ENCODE measurements at regions not wholly inside any gene's neighbourhood (a gene's known extent, or its start where the extent isn't known, plus 50 kb on each side); places are given as distances from the start of the nearest gene placed in this dataset.

- 97% methylated on average over 1 of the region's 1 CpG for WGBS
- DNase-seq (ENCODE audit: low read depth in 6 of 9, low spot score in 9 of 9): peak in 1 of 9 donors; percentile 35
- H3K4me1 ChIP-seq (ENCODE audit: control insufficient read depth in 2 of 2, insufficient read depth in 2 of 2, low read length in 2 of 2): peaks cover 16 to 25% of the 10 kb centered on the region in 2 donors
These were observed 1081.0 kb downstream of the VRK1 start for GRCh38 chr14:97878206-97878605.

DNA sequence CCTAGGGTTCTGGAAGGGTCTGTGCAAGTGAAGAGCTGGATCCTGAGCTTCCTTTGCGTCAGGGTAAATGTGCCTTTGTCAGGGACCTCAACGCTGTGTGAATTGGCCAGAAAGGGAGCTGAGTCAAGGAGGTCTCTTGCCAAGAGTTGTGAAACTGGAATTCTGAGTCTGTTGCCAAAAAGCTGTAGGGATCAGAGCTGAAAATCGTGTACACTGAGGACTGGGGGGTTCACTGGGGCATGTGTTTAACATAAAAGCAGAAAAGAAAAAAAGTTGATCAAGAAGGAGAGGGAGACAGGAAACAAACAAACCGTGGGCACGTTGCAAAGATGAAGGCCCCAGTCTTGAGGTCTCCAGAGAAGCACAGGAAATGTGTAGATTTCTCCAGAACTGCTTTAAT, 1081.5 kb downstream of the VRK1 start:
- 38% methylated on average over 5 of the region's 5 CpGs for WGBS
- H3K36me3 ChIP-seq (ENCODE audit: control insufficient read depth in 2 of 2, insufficient read depth in 2 of 2, low read length in 1 of 2): no peaks in the 10 kb centered on the region
- no peak overlapping the region for H3K4me3 ChIP-seq (ENCODE audit: low read length in 2 of 2)
- no peaks in the 10 kb centered on the region for H3K27me3 ChIP-seq (ENCODE audit: control insufficient read depth in 2 of 2, insufficient read depth in 1 of 2, low read length in 1 of 2)
- H3K27ac ChIP-seq (ENCODE audit: low read depth in 1 of 2, low read length in 1 of 2): peak overlapping the region; percentile 86 to 93
- DNase-seq (ENCODE audit: low read depth in 6 of 9, low spot score in 9 of 9): peak; percentile 36 to 90 (median 68)
- peaks cover 12 to 25% of the 10 kb centered on the region in 2 donors for H3K4me1 ChIP-seq (ENCODE audit: control insufficient read depth in 2 of 2, insufficient read depth in 2 of 2, low read length in 2 of 2)
- no peaks in the 10 kb centered on the region for H3K9me3 ChIP-seq (ENCODE audit: control insufficient read depth in 2 of 2, insufficient read depth in 1 of 2, low read length in 1 of 2)

More at GRCh38 chr14:97878206-97878605, 1081.0 kb downstream of the VRK1 start:
- Histone ChIP-seq H3K27ac (ENCODE audit: low read depth in 1 of 2, low read length in 1 of 2) (peak overlapping the region; percentile 86 to 93), H3K36me3 (ENCODE audit: control insufficient read depth in 2 of 2, insufficient read depth in 2 of 2, low read length in 1 of 2) (no peaks in the 10 kb centered on the region), H3K27me3 (ENCODE audit: control insufficient read depth in 2 of 2, insufficient read depth in 1 of 2, low read length in 1 of 2) (no peaks in the 10 kb centered on the region), H3K4me3 (ENCODE audit: low read length in 2 of 2) (no peak overlapping the region), H3K9me3 (ENCODE audit: control insufficient read depth in 2 of 2, insufficient read depth in 1 of 2, low read length in 1 of 2) (no peaks in the 10 kb centered on the region)

DNA sequence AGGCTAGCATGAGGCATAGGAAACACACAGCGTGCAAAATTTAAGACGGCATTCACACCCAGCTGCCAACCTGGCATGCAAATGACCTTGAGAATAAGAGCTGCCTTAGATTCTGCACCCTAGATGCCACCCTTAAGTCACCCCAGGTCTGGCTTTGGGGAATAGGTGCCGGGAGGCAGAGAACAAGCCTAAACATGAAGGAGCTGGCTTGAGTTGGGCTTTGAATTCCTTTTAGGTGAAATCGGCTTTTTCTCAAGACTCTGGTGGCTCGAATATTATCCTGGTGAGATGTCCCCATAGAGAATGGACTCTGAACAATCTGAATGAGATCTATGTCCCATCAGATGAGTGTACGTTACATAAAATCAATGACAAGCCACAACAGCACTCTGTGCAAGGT, 1090.5 kb downstream of the VRK1 start:
- Histone ChIP-seq H3K36me3 (ENCODE audit: control insufficient read depth in 2 of 2, insufficient read depth in 2 of 2, low read length in 1 of 2) (no peaks in the 10 kb centered on the region), H3K9me3 (ENCODE audit: control insufficient read depth in 2 of 2, insufficient read depth in 1 of 2, low read length in 1 of 2) (no peaks in the 10 kb centered on the region), H3K27me3 (ENCODE audit: control insufficient read depth in 2 of 2, insufficient read depth in 1 of 2, low read length in 1 of 2) (no peaks in the 10 kb centered on the region), H3K4me3 (ENCODE audit: low read length in 2 of 2) (no peak overlapping the region), H3K4me1 (ENCODE audit: control insufficient read depth in 2 of 2, insufficient read depth in 2 of 2, low read length in 2 of 2) (peaks cover 3 to 9% of the 10 kb centered on the region in 2 donors), H3K27ac (ENCODE audit: low read depth in 1 of 2, low read length in 1 of 2) (no peak overlapping the region)
- no peak for DNase-seq (ENCODE audit: low read depth in 6 of 9, low spot score in 9 of 9)
- WGBS: 93% methylated on average over 6 of the region's 6 CpGs

DNA sequence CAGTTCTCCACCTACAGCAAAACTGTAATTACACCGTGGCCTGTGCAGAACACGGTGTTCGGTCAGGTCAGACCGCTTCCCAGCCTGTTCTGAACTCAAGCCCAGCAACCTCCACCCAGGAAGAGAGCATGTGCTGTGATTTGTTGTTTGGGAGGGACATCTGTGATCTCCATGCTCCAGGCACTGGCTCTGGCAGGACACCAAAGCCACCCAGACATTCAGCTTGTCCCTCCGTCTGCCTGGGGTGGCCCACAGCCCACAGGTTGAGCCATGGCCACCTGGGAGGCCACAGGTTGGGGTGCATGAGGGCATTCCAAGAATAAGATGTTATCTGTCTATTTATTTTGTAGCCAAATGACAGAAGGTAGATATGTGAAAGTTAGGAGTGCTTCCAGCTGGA, 1091.1 kb downstream of the VRK1 start:
- Histone ChIP-seq H3K27me3 (ENCODE audit: control insufficient read depth in 2 of 2, insufficient read depth in 1 of 2, low read length in 1 of 2) (no peaks in the 10 kb centered on the region), H3K36me3 (ENCODE audit: control insufficient read depth in 2 of 2, insufficient read depth in 2 of 2, low read length in 1 of 2) (no peaks in the 10 kb centered on the region), H3K27ac (ENCODE audit: low read depth in 1 of 2, low read length in 1 of 2) (no peak overlapping the region), H3K4me1 (ENCODE audit: control insufficient read depth in 2 of 2, insufficient read depth in 2 of 2, low read length in 2 of 2) (peaks cover 3 to 8% of the 10 kb centered on the region in 2 donors), H3K9me3 (ENCODE audit: control insufficient read depth in 2 of 2, insufficient read depth in 1 of 2, low read length in 1 of 2) (no peaks in the 10 kb centered on the region), H3K4me3 (ENCODE audit: low read length in 2 of 2) (no peak overlapping the region)
- 97% methylated on average over 5 of the region's 5 CpGs for WGBS
- no peak for DNase-seq (ENCODE audit: low read depth in 6 of 9, low spot score in 9 of 9)

- H3K9me3 ChIP-seq (ENCODE audit: control insufficient read depth in 2 of 2, insufficient read depth in 1 of 2, low read length in 1 of 2): peaks cover 0 to 3% of the 10 kb centered on the region in 2 donors
- H3K36me3 ChIP-seq (ENCODE audit: control insufficient read depth in 2 of 2, insufficient read depth in 2 of 2, low read length in 1 of 2): no peaks in the 10 kb centered on the region
- peaks cover 3 to 10% of the 10 kb centered on the region in 2 donors for H3K4me1 ChIP-seq (ENCODE audit: control insufficient read depth in 2 of 2, insufficient read depth in 2 of 2, low read length in 2 of 2)
- H3K4me3 ChIP-seq (ENCODE audit: low read length in 2 of 2): no peak overlapping the region
- no peak overlapping the region for H3K27ac ChIP-seq (ENCODE audit: low read depth in 1 of 2, low read length in 1 of 2)
- H3K27me3 ChIP-seq (ENCODE audit: control insufficient read depth in 2 of 2, insufficient read depth in 1 of 2, low read length in 1 of 2): no peaks in the 10 kb centered on the region
- WGBS: 96% methylated on average over 2 of the region's 2 CpGs
- no peak for DNase-seq (ENCODE audit: low read depth in 6 of 9, low spot score in 9 of 9)
These were observed 1094.3 kb downstream of the VRK1 start for GRCh38 chr14:97891515-97891914.

- WGBS: 98% methylated on average over 4 of the region's 4 CpGs
- peaks cover 0 to 3% of the 10 kb centered on the region in 2 donors for H3K9me3 ChIP-seq (ENCODE audit: control insufficient read depth in 2 of 2, insufficient read depth in 1 of 2, low read length in 1 of 2)
- H3K4me3 ChIP-seq (ENCODE audit: low read length in 2 of 2): no peak overlapping the region
- no peaks in the 10 kb centered on the region for H3K36me3 ChIP-seq (ENCODE audit: control insufficient read depth in 2 of 2, insufficient read depth in 2 of 2, low read length in 1 of 2)
- H3K27me3 ChIP-seq (ENCODE audit: control insufficient read depth in 2 of 2, insufficient read depth in 1 of 2, low read length in 1 of 2): no peaks in the 10 kb centered on the region
- H3K4me1 ChIP-seq (ENCODE audit: control insufficient read depth in 2 of 2, insufficient read depth in 2 of 2, low read length in 2 of 2): peaks cover 3 to 16% of the 10 kb centered on the region in 2 donors
- no peak for DNase-seq (ENCODE audit: low read depth in 6 of 9, low spot score in 9 of 9)
- H3K27ac ChIP-seq (ENCODE audit: low read depth in 1 of 2, low read length in 1 of 2): no peak overlapping the region
These were observed 1097.4 kb downstream of the VRK1 start for GRCh38 chr14:97894552-97894951.

GRCh38 chr14:97900196-97900854, 1103.1 kb downstream of the VRK1 start:
- Histone ChIP-seq H3K4me3 (ENCODE audit: low read length in 2 of 2) (no peak overlapping the region), H3K4me1 (ENCODE audit: control insufficient read depth in 2 of 2, insufficient read depth in 2 of 2, low read length in 2 of 2) (peaks cover 16 to 33% of the 10 kb centered on the region in 2 donors), H3K36me3 (ENCODE audit: control insufficient read depth in 2 of 2, insufficient read depth in 2 of 2, low read length in 1 of 2) (no peaks in the 10 kb centered on the region), H3K9me3 (ENCODE audit: control insufficient read depth in 2 of 2, insufficient read depth in 1 of 2, low read length in 1 of 2) (no peaks in the 10 kb centered on the region), H3K27ac (ENCODE audit: low read depth in 1 of 2, low read length in 1 of 2) (peak overlapping the region in 1 of 2 donors; percentile 48), H3K27me3 (ENCODE audit: control insufficient read depth in 2 of 2, insufficient read depth in 1 of 2, low read length in 1 of 2) (no peaks in the 10 kb centered on the region)
- DNase-seq (ENCODE audit: low read depth in 6 of 9, low spot score in 9 of 9): peak in 4 of 9 donors; percentile 8 to 72 (median 20)
- WGBS: 38% methylated on average over 6 of the region's 6 CpGs

DNA sequence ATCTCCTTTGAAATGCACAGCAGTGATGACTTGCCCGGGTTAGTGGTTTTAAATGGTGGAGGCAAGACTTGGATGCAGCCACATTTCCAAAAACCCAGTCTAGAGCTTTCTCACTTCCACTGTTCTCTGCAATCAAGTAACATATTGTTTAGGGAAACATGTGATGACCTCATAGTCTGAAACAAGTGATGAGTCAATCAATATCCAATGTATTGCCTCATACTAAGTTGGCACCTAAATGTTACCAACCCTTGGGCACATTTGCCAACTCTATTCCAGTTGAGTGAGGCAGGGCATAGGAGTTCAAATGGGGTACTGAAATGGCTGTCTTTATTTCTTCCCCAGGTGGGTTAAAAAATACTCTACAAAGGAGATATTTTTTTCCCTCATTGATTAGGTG, 1105.4 kb downstream of the VRK1 start:
- Histone ChIP-seq H3K27me3 (ENCODE audit: control insufficient read depth in 2 of 2, insufficient read depth in 1 of 2, low read length in 1 of 2) (no peaks in the 10 kb centered on the region), H3K27ac (ENCODE audit: low read depth in 1 of 2, low read length in 1 of 2) (no peak overlapping the region), H3K4me3 (ENCODE audit: low read length in 2 of 2) (no peak overlapping the region), H3K9me3 (ENCODE audit: control insufficient read depth in 2 of 2, insufficient read depth in 1 of 2, low read length in 1 of 2) (no peaks in the 10 kb centered on the region), H3K36me3 (ENCODE audit: control insufficient read depth in 2 of 2, insufficient read depth in 2 of 2, low read length in 1 of 2) (no peaks in the 10 kb centered on the region), H3K4me1 (ENCODE audit: control insufficient read depth in 2 of 2, insufficient read depth in 2 of 2, low read length in 2 of 2) (peaks cover 13 to 23% of the 10 kb centered on the region in 2 donors)
- no peak for DNase-seq (ENCODE audit: low read depth in 6 of 9, low spot score in 9 of 9)
- 90% methylated on average over 1 of the region's 1 CpG for WGBS

DNA sequence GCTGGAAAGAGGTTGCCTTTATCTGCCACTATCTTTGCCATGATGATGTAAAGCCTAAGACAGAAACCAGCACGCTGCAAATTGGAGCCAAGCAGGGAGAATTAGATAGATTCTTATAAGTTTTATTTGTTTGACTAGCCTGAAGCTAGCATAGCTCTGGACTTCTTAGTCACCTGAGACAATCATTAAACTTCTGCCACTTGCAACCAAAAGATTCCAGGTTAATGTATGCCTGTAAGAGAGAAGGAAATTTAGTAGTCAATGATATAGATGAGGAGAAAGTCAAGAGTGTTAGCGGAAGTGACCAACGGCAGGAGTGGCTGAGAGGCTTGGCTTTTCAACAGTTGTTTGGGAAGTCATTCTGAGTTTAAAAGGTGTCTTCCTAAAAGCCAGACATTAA, 1106.6 kb downstream of the VRK1 start:
- no peaks in the 10 kb centered on the region for H3K27me3 ChIP-seq (ENCODE audit: control insufficient read depth in 2 of 2, insufficient read depth in 1 of 2, low read length in 1 of 2)
- peaks cover 0 to 3% of the 10 kb centered on the region in 2 donors for H3K9me3 ChIP-seq (ENCODE audit: control insufficient read depth in 2 of 2, insufficient read depth in 1 of 2, low read length in 1 of 2)
- H3K4me3 ChIP-seq (ENCODE audit: low read length in 2 of 2): no peak overlapping the region
- no peak for DNase-seq (ENCODE audit: low read depth in 6 of 9, low spot score in 9 of 9)
- no peak overlapping the region for H3K27ac ChIP-seq (ENCODE audit: low read depth in 1 of 2, low read length in 1 of 2)
- no peaks in the 10 kb centered on the region for H3K36me3 ChIP-seq (ENCODE audit: control insufficient read depth in 2 of 2, insufficient read depth in 2 of 2, low read length in 1 of 2)
- H3K4me1 ChIP-seq (ENCODE audit: control insufficient read depth in 2 of 2, insufficient read depth in 2 of 2, low read length in 2 of 2): peaks cover 13 to 23% of the 10 kb centered on the region in 2 donors
- 60% methylated on average over 3 of the region's 3 CpGs for WGBS
